ENCODE measurements at regions not wholly inside any gene's neighbourhood (a gene's known extent, or its start where the extent isn't known, plus 50 kb on each side); places are given as distances from the start of the nearest gene placed in this dataset.

GRCh38 chr2:57987835-57988573 is 58.6 kb upstream of the VRK2 start:
- TF ChIP-seq CTCF (IDR thresholded peaks at IDR 0.05; ENCODE audit: low read depth, low read length), result no peak
- no peak overlapping the region for H3K4me3 ChIP-seq (ENCODE audit: low read depth, low read length)

- no peak for TF ChIP-seq CTCF (IDR thresholded peaks at IDR 0.05; ENCODE audit: low read depth, low read length)
- H3K4me3 ChIP-seq (ENCODE audit: low read depth, low read length), result no peak overlapping the region
These were observed 56.4 kb upstream of the VRK2 start for GRCh38 chr2:57990118-57990725.
